Ascending aorta (tissue), 2 donors: ENCODE measurements at regions not wholly inside any gene's neighbourhood (a gene's known extent, or its start where the extent isn't known, plus 50 kb on each side); places are given as distances from the start of the nearest gene placed in this dataset.

ENCODE experiments used
- DNase-seq, 2 donors: peaks; one replicate each; pipeline ENCODE4 v3.0.0-alpha.2; 2019; ENCODE audit warnings: low spot score in 2 of 2
- H3K27ac ChIP-seq, 2 donors: fragments of 200-600 bp; sonication (generic); one replicate each; pipeline ENCODE4 v1.5.1; 2016 to 2017; ENCODE audit warnings: mild to moderate bottlenecking in 1 of 2
- H3K27me3 ChIP-seq: fragments of 200-600 bp; sonication (generic); one replicate; pipeline ENCODE4 v1.5.1; 2017
- H3K36me3 ChIP-seq, 2 donors: fragments of 200-600 bp; sonication (generic); one replicate each; pipeline ENCODE4 v1.5.1; 2016
- H3K4me1 ChIP-seq, 2 donors: fragments of 200-600 bp; sonication (generic); one replicate each; pipeline ENCODE4 v1.5.1; 2016 to 2017; ENCODE audit warnings: mild to moderate bottlenecking in 1 of 2
- H3K4me3 ChIP-seq, 2 donors: fragments of 200-600 bp; sonication (generic); one replicate each; pipeline ENCODE4 v1.5.1; 2016 to 2017; ENCODE audit warnings: mild to moderate bottlenecking in 1 of 2
- H3K9me3 ChIP-seq, 2 donors: fragments of 200-600 bp; sonication (generic); one replicate each; pipeline ENCODE4 v1.5.1; 2016
- CTCF ChIP-seq, 3 experiments: fragments of 200-600 bp in 2 of 3; fragments of 450-650 bp in 1 of 3; sonication (generic) in 2 of 3; IDR thresholded peaks; one replicate each; pipeline ENCODE4 v1.5.1; 2016 to 2019; ENCODE audit warnings: antibody characterized with exemption in 3 of 3, mild to moderate bottlenecking in 1 of 3, moderate library complexity in 1 of 3
- intact Hi-C: fragments of 100-400 bp; cut with DNase I; formaldehyde crosslinking; loops from one replicate; pipeline ENCODE4 v1.15.1; 2023

- Histone ChIP-seq H3K27ac (no peak overlapping the region), H3K36me3 (no peaks in the 10 kb centered on the region), H3K4me1 (no peaks in the 10 kb centered on the region), H3K4me3 (no peak overlapping the region), H3K9me3 (no peaks in the 10 kb centered on the region), H3K27me3 (no peaks in the 10 kb centered on the region)
- TF ChIP-seq CTCF (IDR thresholded peaks at IDR 0.05): no peak
- no peak for DNase-seq
- intact Hi-C loops: no loop called here
These were observed 348.4 kb upstream of the SLC30A5 start for GRCh38 chr5:68745448-68745847.

- H3K4me1 ChIP-seq: no peaks in the 10 kb centered on the region
- no peaks in the 10 kb centered on the region for H3K9me3 ChIP-seq
- no peak for DNase-seq
- no peak overlapping the region for H3K27ac ChIP-seq
- no peak overlapping the region for H3K4me3 ChIP-seq
- TF ChIP-seq CTCF (IDR thresholded peaks at IDR 0.05): no peak
- intact Hi-C loops: no loop called here
- no peaks in the 10 kb centered on the region for H3K36me3 ChIP-seq
- no peaks in the 10 kb centered on the region for H3K27me3 ChIP-seq
These were observed 347.6 kb upstream of the SLC30A5 start for GRCh38 chr5:68746220-68746619.

GRCh38 chr5:68746643-68747420, 347.0 kb upstream of the SLC30A5 start:
- no peak for DNase-seq
- no peak for TF ChIP-seq CTCF (IDR thresholded peaks at IDR 0.05)
- Histone ChIP-seq H3K4me3 (no peak overlapping the region), H3K36me3 (no peaks in the 10 kb centered on the region), H3K9me3 (no peaks in the 10 kb centered on the region), H3K27ac (no peak overlapping the region), H3K4me1 (no peaks in the 10 kb centered on the region), H3K27me3 (no peaks in the 10 kb centered on the region)
- intact Hi-C loops: no loop called here

DNA sequence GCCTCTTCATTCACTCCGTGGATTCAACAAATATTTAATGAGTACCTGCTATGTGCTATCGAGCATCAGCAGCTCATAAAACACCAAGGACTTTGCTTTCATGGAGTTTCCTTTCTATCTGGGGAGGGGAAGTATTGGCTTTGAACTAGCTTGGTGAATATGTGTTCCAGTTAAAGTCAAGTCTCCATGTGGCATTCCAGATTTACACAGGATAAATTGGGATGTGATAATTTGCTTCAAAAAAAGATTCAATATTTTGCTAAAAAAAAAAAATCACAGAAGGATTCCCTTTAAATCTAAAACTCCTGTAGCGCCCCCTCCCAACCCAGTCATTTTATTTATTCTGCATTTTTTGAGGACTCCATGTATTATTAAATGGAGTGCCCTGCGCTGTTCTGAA, 346.3 kb upstream of the SLC30A5 start:
- intact Hi-C loops: no loop called here
- Histone ChIP-seq H3K9me3 (no peaks in the 10 kb centered on the region), H3K36me3 (no peaks in the 10 kb centered on the region)

DNA sequence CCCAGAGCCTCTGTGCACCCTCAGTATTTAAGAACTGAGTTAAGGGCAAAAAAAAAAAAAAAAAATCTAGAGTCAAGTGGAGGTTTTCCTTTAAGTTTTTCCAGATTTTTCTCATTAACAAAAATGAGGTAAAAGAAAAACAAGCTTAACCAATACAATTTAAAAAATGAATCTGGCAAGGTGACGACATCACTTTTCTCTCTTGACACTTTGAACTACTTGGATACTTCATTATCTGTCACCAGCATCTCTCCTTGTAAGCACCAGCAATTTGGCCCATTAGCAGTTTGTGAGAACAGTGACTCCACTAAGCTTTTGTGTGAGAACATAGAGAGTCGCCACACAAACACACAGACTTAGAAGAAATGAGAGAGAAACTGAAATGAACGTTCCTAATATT, 345.7 kb upstream of the SLC30A5 start:
- Histone ChIP-seq H3K4me1 (no peaks in the 10 kb centered on the region), H3K36me3 (no peaks in the 10 kb centered on the region), H3K9me3 (no peaks in the 10 kb centered on the region), H3K27ac (no peak overlapping the region), H3K4me3 (no peak overlapping the region), H3K27me3 (no peaks in the 10 kb centered on the region)
- intact Hi-C loops: no loop called here
- no peak for TF ChIP-seq CTCF (IDR thresholded peaks at IDR 0.05)
- no peak for DNase-seq

More for the DNA sequence above, 346.3 kb upstream of the SLC30A5 start:
- no peak for TF ChIP-seq CTCF (IDR thresholded peaks at IDR 0.05)
- DNase-seq: no peak
- Histone ChIP-seq H3K27me3 (no peaks in the 10 kb centered on the region), H3K4me3 (no peak overlapping the region), H3K27ac (no peak overlapping the region), H3K4me1 (no peaks in the 10 kb centered on the region)

DNA sequence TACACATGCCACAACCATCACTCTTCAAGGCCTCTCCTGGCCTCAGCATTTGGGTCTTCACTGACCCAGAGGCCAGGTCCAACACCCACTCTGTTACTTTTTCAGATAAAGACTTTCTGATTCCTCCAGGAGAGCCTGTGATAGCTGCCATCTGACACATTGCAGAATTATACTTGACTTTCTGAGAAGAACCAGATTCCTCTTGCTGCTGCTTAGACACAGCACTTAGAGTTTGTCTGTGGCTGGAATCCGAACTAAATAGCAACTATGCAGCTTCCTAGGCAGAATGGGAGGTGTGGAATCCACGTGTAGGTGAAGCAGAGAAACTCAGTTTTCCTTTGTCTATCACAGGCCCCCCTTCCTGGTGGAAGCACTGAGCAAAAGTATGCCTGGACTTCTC, 344.7 kb upstream of the SLC30A5 start:
- Histone ChIP-seq H3K4me1 (no peaks in the 10 kb centered on the region), H3K27ac (no peak overlapping the region), H3K36me3 (no peaks in the 10 kb centered on the region), H3K4me3 (no peak overlapping the region), H3K27me3 (no peaks in the 10 kb centered on the region), H3K9me3 (no peaks in the 10 kb centered on the region)
- intact Hi-C loops: no loop called here
- no peak for TF ChIP-seq CTCF (IDR thresholded peaks at IDR 0.05)
- no peak for DNase-seq
